KG1 (cell line): ENCODE measurements at regions not wholly inside any gene's neighbourhood (a gene's known extent, or its start where the extent isn't known, plus 50 kb on each side); places are given as distances from the start of the nearest gene placed in this dataset.

ENCODE experiments used
- DNase-seq: peaks from one replicate; lab custom pipeline; 2025; lab: John Stamatoyannopoulos, UW

DNA sequence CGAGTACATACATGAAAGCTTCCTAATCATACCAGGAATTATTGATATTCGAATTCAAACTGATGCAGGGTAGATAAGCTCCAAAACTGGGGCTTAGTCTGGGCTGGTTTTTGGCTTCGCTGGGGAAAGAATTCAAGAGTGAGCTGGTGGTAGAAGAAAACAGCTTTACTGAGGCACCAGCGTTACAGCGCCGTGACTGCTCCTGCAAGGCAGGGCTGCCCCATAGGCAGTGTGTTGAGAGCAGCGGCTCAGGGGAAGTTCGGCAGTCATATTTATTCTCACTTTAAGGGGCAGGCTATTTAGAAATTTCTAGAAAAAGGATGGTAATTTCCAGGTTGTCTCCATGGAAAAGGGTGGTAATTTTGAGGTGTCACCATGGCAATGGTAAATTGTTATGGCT is 292.6 kb upstream of the TCF4 start:
- DNase-seq = no peak

- DNase-seq = no peak
These were observed 291.3 kb upstream of the TCF4 start for GRCh38 chr18:55879331-55879730.

DNA sequence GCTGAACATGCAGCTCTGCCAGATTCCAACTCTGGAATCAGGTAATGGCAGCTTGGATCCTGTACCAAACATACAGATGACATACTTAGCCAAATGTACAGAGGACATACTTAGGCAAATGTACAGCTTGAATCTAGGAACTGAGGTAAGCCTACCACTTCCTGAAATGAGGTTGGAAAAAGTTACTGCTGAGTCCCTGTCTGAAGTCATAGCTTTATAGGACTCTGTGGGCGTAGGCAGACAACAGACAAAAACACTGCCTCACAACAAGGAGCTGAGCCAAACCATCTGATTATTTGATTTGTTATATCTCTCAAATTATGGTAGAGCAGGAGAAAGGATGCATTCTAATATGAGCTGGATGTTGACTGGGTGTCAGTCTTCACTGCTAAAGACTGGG is 290.2 kb upstream of the TCF4 start:
- DNase-seq = no peak

DNA sequence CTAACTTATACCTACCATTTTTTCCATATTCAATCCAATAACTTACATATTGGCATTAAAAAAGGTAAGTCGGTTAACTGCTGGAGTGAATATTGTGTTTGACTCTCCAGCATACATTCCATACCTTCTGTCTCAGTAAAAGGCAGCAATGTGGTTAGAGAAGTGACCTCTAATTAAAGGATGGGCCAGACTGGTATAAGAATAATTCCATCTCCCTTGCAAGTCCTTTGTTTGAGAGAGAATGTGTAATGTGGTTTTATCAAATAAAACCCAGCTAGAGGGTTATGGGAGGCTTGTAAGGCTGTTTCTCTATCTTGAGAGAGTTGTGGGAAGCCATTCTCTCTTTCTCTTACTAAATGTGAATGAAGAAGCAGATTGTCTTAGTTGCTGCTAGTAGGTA is 289.3 kb upstream of the TCF4 start:
- no peak for DNase-seq

GRCh38 chr18:55876254-55876653 is 288.3 kb upstream of the TCF4 start:
- no peak for DNase-seq

- DNase-seq = no peak
These were observed 287.4 kb upstream of the TCF4 start for GRCh38 chr18:55875371-55875901.

DNA sequence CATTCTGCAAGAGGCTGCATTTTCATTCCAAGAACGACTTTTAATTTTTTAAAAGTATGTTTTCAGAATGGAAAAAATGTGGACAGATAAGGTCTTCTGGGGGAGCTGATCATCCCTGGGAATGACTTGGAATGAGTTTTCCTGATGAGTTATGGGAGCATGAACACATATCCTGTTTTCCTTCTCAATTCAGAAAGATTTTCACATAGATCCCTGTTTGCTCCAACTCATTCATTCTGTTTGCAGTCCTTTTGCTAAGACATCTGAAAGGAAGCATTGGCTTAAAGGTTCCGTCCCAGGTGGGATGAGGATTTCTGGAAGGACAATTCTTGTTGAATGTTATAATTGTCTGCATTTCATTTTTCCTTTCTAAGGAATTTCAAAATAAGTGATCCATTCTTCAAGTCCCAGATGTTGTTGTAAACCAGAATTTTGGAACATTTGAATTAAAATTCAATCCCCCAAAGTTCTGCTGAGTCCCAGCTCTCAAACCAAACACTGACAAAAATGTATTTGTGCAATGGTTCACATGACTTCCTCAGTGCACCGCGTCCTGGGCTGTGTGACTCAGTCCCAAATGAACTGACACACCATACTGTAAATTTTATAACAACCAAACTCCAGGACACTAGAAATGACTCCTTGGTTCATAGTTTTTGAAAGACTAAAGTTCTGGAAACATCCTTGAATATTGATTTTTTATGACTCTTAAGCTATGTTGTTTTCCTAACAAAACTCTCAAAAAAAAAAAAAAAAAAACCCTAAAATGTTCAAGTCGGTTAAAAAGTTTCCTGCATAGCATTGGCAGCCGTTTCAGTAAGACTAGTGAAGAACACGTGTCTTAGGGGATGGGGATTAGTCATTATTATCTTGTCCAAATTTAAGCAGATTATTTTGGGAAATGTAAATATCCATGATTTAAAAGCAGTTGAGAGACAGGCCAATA is 281.8 kb upstream of the TCF4 start:
- DNase-seq = no peak

DNA sequence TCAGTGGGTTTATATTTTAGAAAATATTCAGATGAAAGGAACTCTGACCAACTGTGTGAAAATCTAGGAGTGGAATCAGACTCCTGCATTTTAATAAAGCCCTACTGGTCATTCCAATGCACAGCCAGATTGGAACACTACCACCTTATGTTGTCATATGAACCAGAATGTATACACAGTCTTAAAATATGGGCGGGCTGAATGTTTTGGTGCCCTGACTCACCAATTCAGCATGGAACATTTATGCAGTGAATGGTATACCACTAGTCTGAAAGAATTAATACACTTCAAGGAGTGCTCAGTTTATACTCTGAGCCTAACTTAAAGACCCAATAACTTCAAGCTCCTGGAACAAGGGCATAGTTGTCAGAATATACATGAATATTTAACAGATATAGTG is 280.9 kb upstream of the TCF4 start:
- DNase-seq = no peak

DNA sequence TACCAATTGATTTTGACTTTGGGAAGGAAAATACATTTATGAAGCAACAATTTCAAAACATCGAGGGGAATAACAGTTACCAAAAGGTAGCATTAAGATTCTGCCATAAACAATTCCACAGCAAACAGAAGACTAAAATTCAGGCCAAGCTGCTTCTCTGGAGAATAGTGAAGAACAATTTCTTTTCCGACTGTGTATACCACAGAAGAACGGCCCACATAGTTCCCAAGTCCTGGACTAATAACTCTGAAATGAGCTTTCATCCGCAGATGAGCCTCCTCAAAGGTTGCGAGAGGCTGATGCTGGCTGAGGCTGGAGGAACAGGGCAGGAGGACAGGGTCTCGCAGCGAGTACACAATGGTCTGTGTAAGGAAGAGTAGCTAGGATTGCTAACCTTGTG is 278.9 kb upstream of the TCF4 start:
- DNase-seq = no peak

DNA sequence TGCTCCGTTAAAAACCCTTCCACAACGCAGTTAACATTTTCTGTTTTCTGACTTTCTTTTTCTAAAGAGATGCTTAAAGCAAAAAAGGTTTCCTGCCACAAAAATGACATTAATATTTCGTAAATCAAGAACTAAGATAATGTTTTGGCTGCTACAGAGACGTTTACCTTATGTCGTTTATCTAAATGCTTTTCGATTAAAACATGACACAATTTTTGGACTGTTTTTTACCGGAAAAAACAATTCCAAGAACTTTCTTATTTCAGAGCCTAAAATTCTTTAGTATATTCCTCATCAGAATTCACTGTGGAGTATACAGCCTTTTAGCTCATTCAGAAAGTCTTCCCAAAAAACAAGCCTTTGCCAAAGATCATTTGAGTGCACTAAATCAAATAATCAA is 278.0 kb upstream of the TCF4 start:
- DNase-seq = no peak

DNA sequence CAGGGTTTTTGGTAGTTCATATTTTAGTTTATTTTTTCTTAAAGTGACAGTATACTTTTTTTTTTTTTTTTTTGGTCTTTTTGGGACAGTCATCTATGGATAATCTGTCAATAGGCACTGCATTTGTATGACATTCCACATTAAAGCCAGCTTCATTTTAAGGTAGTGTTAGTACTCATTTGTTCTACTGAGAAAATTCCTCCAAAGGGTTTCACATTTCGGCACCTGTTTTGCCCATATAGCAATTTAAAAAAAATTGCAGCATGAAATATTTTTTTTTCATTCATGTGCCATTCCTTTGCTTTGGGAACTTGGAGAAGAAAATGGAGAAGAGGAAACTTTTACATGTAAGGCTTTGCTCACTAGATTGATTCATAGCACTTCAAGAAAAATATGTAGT is 276.3 kb upstream of the TCF4 start:
- DNase-seq = no peak

GRCh38 chr18:55863876-55864275 is 275.9 kb upstream of the TCF4 start:
- DNase-seq = no peak

GRCh38 chr18:55863391-55863706 is 275.4 kb upstream of the TCF4 start:
- DNase-seq = no peak

- no peak for DNase-seq
These were observed 274.9 kb upstream of the TCF4 start for GRCh38 chr18:55862693-55863390.

DNA sequence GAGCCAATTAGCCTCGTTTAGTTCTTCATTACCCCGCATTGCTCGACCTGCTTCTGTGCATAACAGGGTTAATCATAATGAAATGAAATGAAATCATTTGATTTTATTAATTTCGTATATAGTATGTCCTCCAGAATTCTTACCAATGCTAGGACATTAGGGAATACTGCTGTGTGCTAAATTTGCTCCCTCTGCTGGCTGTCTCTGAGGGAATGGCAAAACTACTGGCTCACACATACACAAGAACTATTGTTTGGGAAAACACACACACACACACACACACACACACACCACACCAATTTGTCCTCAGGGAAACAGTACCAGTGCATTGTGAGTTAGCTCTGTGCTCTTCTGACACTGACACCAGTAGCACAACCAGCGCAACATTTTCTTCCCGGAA is 273.3 kb upstream of the TCF4 start:
- no peak for DNase-seq

DNA sequence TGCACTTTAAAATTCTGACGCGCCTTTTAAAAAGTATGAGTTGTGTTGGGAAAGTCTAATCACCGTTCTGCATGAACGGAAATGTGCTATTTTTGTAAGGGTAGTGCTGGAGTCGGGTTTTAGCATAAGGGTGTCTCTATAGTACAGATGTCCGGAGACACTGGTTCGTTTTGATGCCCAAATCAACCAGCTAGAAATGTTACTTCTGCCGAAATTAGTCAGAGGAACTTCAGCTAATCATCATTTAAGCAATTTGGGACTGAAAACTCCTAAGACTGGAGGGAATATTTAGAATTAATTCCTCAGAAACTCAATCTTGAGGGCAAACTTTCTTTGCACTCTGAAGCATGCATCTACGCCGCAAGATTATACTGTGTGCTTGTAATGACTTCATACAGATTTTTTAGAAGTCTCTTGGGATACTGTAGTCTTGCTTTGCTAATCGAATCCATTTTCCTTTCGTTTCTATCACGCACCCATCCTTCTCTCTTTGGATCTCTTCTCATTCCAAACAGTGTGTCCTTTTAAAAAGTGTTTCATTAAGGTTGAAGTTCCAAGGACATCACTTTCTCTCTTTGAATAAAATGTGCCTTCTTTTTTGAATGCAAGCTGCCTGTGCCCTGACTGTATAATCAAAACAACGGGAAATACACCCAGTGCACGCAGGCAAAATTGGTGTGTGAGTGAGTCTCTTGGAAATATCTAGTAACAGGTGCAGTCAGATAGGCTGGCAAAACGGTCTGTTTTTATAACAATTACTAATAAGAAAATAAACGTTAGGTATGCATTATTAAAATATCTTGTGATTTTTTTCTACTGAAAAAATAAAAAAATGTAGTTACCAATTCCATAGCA is 270.9 kb upstream of the TCF4 start:
- DNase-seq = no peak

DNA sequence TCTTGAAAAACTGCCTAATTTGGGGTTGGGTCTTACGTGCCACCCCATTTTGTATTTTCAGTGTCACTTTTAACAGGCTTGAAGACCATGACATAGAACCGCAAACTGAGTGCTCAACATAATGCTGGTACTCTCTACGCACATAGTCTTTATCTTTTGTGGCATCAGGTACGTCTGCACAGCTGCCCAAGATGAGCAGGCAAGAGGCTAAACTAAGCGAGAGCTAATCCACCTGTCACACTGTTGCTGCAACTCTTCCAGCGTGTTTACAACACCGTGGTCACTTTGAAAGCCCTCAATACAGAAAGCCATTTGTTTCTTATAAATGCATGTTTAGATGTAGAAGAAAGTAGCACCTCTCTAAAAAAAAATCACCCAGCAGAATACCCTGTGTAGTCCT is 270.0 kb upstream of the TCF4 start:
- no peak for DNase-seq

DNA sequence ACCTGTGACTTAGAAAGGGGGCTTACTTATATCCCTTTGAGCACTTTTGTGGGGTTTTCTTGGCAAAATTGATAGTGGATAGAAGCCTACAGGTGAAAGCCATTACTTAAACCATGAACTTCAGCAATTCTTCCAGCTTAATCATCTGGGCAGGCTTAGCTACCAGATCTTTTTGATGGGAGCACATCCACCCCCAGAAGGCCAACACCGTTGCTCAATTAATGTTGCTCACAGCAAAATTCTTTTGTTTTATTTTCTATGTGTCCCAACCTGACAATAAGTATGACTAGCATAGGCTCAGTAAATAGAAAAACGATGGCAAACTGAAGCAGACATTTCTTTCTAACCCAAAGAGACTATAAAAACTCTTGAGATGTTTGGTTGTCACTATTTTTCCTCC is 269.4 kb upstream of the TCF4 start:
- DNase-seq = no peak

DNA sequence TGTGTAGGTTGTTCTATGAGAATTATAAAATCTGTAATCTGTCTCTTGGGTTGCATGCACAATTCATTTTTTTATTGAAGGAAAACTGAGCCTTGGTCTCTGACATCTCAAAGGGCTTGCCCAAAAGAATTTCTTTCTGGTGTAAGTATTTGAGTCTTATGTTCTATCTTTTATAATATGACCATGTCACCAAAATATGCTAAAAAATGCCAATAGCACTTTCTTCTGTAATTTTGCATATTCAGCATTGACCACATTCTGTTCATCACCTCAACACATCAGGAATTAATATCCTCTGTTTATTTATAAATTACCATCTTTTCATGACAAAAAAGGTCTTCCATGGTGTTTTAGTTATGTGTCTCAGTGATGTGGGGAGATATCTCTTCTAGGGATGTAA is 268.7 kb upstream of the TCF4 start:
- no peak for DNase-seq

DNA sequence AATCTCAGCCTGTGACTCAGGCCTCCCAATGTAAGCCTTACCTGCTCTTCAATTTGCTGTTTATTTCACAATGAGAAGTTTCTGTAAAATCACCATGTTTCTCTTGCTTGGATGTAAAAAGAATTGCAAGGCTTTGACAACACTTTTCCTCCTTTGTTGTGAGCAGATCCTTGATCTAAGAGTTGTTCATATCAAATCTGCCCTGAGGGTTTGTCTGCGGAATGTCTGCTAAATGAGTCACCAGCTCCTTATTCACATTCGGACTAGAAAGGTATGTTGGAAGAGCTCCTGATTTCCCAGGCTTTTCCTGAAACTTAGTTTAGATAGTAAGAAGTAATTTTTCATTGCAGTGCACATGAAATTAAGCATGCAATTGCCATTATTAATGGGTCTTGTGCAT is 268.2 kb upstream of the TCF4 start:
- no peak for DNase-seq

DNA sequence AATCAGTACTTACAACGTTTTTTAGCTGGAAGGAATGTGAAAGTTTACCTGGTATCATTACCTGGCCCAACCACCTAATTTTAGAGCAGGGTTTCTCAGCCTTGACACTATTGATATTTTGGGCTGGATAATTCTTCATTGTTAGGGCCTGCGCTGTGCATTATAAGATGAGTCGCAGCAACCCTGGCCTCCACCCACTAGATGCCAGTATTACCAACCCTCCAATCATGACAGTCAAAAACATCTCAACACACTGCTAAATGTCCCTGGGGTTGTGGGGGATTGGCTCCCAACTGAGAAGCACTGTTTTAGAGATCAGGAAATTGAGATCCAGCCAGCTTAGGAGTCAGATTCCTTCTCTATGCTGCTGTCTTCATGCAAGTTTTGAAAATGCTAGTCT is 265.3 kb upstream of the TCF4 start:
- no peak for DNase-seq

- DNase-seq = no peak
These were observed 262.9 kb upstream of the TCF4 start for GRCh38 chr18:55850904-55851303.

DNA sequence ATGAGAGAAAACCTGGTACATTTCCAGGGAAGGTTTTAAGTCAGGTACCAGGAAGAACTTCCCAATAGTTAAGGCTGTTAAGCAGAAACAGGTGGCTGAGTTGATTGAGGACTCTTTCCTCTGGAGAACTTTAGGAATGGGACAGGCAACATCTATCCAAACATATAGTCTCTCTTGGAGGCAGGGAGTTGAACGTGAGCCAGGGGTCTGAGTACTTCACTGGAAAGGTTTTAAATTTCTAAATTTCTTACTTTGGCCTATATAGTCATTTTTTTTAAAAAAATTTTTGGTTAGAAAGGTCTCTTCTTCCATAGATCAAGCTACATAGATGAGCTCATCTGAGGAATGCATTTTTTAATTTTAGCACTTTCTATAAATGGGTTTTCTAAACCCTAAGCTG is 261.4 kb upstream of the TCF4 start:
- DNase-seq = no peak
